Testis (tissue), 2 donors: ENCODE measurements at regions not wholly inside any gene's neighbourhood (a gene's known extent, or its start where the extent isn't known, plus 50 kb on each side); places are given as distances from the start of the nearest gene placed in this dataset.

Experiments
- DNase-seq: peaks from one replicate; pipeline ENCODE4 v3.0.0-alpha.2; 2019
- H3K27ac ChIP-seq, 2 donors: fragments of 200-600 bp; sonication (generic); one replicate each; pipeline ENCODE4 v1.5.1; 2019
- H3K27me3 ChIP-seq: fragments of 200-600 bp; sonication (generic); one replicate; pipeline ENCODE4 v1.5.1; 2019
- H3K36me3 ChIP-seq: fragments of 200-600 bp; sonication (generic); one replicate; pipeline ENCODE4 v1.5.1; 2017; ENCODE audit warnings: low read depth; ENCODE audit errors: missing control alignments
- H3K4me1 ChIP-seq: fragments of 200-600 bp; sonication (generic); one replicate; pipeline ENCODE4 v1.5.1; 2019
- H3K4me3 ChIP-seq, 2 donors: fragments of 200-600 bp; sonication (generic); one replicate each; pipeline ENCODE4 v1.5.1; 2017 to 2019
- H3K9me3 ChIP-seq: fragments of 200-600 bp; sonication (generic); one replicate; pipeline ENCODE4 v1.5.1; 2017
- CTCF ChIP-seq, 3 experiments: fragments of 450-650 bp in 2 of 3; fragments of 200-600 bp in 1 of 3; sonication (generic) in 1 of 3; IDR thresholded peaks; one replicate each; pipeline ENCODE4 v1.5.1; 2016 to 2019; ENCODE audit warnings: antibody characterized with exemption in 3 of 3, mild to moderate bottlenecking in 2 of 3, moderate library complexity in 1 of 3
- POLR2A ChIP-seq: fragments of 450-650 bp; IDR thresholded peaks from one replicate; pipeline ENCODE4 v1.6.1; 2017; ENCODE audit warnings: antibody characterized with exemption, mild to moderate bottlenecking, moderate library complexity
- WGBS, 2 donors: methylation state at CpG; one replicate each; pipeline ENCODE4 v1.1.5; 2018; 5-methylcytosine and 5-hydroxymethylcytosine counted together
- intact Hi-C: fragments of 100-400 bp; cut with DNase I; formaldehyde crosslinking; loops from one replicate; pipeline ENCODE4 v1.15.1; 2023; ENCODE audit warnings: low total_unique reads

GRCh38 chr13:85619321-85619720, 179.9 kb downstream of the SLITRK6 start:
- no peaks in the 10 kb centered on the region for H3K9me3 ChIP-seq
- no peak for TF ChIP-seq POLR2A
- no peak for TF ChIP-seq CTCF (IDR thresholded peaks at IDR 0.05)
- no peaks in the 10 kb centered on the region for H3K27me3 ChIP-seq
- H3K4me1 ChIP-seq: no peaks in the 10 kb centered on the region
- no peak for DNase-seq
- no peak overlapping the region for H3K27ac ChIP-seq
- intact Hi-C loops: no loop called here
- 80 to 88% methylated on average over 2 of the region's 2 CpGs for WGBS, 2 donors
- H3K36me3 ChIP-seq: no peaks in the 10 kb centered on the region
- no peak overlapping the region for H3K4me3 ChIP-seq

DNA sequence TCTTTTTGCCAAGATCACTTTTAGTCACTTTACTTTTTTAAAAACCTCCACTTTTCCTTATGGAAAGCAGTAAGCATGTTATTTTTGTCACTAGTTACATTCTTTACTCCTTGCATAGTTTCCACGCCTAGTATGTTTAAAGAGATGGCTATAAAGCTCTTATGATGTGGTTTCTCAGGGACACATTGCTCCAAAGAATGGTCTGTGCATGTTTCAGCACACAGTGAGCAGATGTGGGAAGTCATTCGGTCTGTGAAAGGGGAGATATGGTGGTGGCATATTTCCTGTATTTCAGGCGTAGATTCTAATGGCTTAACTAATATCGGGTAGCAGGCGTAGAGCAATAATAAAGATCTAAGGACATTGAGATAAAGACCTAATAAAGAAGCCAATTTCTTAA, 180.7 kb downstream of the SLITRK6 start:
- 73 to 75% methylated on average over 5 of the region's 5 CpGs for WGBS, 2 donors
- Histone ChIP-seq H3K27ac (no peak overlapping the region), H3K9me3 (no peaks in the 10 kb centered on the region), H3K4me3 (no peak overlapping the region), H3K4me1 (no peaks in the 10 kb centered on the region), H3K27me3 (no peaks in the 10 kb centered on the region), H3K36me3 (no peaks in the 10 kb centered on the region)
- TF ChIP-seq POLR2A: no peak
- TF ChIP-seq CTCF (IDR thresholded peaks at IDR 0.05): no peak
- DNase-seq: no peak
- intact Hi-C loops: no loop called here

DNA sequence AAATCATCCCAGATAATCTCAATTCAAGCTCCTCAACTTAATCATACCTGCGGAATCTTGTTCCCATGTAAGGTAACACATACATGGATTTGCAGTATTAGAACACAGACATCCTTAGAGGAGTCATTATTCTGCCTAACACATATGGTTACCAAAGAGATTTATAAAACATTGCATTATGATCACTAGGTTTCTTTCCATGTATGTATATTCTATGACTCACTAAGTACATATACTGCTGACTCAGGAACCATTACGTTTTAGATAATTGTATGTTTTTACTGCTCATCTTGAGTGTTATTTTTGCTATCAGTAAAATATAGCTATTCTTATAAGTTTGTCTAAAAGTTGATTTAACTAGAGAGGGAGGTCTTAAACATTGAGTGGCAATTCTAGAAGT, 182.9 kb downstream of the SLITRK6 start:
- 89 to 95% methylated on average over 2 of the region's 2 CpGs for WGBS, 2 donors
- Histone ChIP-seq H3K36me3 (no peaks in the 10 kb centered on the region), H3K9me3 (no peaks in the 10 kb centered on the region), H3K4me1 (no peaks in the 10 kb centered on the region), H3K27me3 (no peaks in the 10 kb centered on the region), H3K27ac (no peak overlapping the region), H3K4me3 (no peak overlapping the region)
- TF ChIP-seq CTCF (IDR thresholded peaks at IDR 0.05) (no peak), POLR2A (no peak)
- DNase-seq: no peak
- intact Hi-C loops: no loop called here

DNA sequence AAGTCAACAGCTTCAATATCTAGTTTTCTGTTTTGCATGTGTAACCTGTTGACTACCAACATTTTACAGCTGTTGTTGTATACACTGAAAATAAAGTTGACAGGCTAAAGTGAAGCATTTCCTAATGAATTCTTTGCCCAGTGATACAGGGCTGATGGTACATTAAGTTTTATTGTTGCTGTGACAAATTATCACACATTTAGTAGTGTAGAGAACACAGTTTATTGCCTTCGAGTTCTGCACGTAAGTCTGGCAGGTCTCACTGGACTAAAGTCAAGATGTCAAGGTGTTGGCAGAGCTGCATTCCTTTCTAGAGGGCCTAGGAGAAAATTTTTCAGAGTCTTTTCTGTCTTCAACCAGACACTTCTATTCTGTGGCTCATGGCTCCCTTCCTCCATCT, 184.2 kb downstream of the SLITRK6 start:
- intact Hi-C loops: no loop called here
- TF ChIP-seq POLR2A (no peak), CTCF (IDR thresholded peaks at IDR 0.05) (no peak)
- Histone ChIP-seq H3K9me3 (no peaks in the 10 kb centered on the region), H3K27ac (no peak overlapping the region), H3K4me1 (no peaks in the 10 kb centered on the region), H3K4me3 (no peak overlapping the region), H3K36me3 (no peaks in the 10 kb centered on the region), H3K27me3 (no peaks in the 10 kb centered on the region)
- DNase-seq: no peak
- WGBS, 2 donors: 33 to 55% methylated on average over 2 of the region's 2 CpGs

GRCh38 chr13:85610024-85610423, 189.2 kb downstream of the SLITRK6 start:
- no peaks in the 10 kb centered on the region for H3K27me3 ChIP-seq
- no peak overlapping the region for H3K27ac ChIP-seq
- no peaks in the 10 kb centered on the region for H3K4me1 ChIP-seq
- TF ChIP-seq POLR2A (no peak), CTCF (IDR thresholded peaks at IDR 0.05) (no peak)
- H3K36me3 ChIP-seq: no peaks in the 10 kb centered on the region
- intact Hi-C loops: no loop called here
- no peak overlapping the region for H3K4me3 ChIP-seq
- DNase-seq: no peak
- 61% methylated on average over 2 of the region's 2 CpGs for WGBS, 2 donors
- H3K9me3 ChIP-seq: no peaks in the 10 kb centered on the region
